ENCODE measurements at regions not wholly inside any gene's neighbourhood (a gene's known extent, or its start where the extent isn't known, plus 50 kb on each side); places are given as distances from the start of the nearest gene placed in this dataset.

DNA sequence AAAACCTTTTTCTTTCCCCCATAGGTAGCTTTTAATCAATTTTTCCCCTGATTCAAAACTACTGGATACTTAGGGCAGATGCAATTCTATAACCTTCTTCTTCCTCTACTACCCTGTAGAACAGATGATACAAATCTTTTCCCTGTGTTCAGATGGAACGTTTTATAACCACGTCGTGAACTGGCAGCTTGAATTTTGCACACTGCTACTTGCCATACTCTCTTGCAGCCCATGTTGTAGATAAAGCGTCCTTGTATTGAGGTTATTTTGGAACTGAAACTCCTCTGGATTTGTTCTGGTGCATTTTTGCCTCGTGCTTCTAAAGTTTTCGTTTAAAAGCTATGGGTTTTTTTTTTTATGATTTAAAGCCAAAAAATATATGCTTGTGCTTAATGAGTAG, 440.2 kb downstream of the RFPL4B start:
- no peaks in the 10 kb centered on the region for H3K4me1 ChIP-seq
- no peak overlapping the region for H3K9ac ChIP-seq (ENCODE audit: low read depth in 2 of 2, low read length in 2 of 2)
- intact Hi-C loops (cut with DNase I) = no loop called here
- H3K9me3 ChIP-seq = no peaks in the 10 kb centered on the region
- H3K27ac ChIP-seq = no peak overlapping the region
- TF ChIP-seq, protein P1, sequence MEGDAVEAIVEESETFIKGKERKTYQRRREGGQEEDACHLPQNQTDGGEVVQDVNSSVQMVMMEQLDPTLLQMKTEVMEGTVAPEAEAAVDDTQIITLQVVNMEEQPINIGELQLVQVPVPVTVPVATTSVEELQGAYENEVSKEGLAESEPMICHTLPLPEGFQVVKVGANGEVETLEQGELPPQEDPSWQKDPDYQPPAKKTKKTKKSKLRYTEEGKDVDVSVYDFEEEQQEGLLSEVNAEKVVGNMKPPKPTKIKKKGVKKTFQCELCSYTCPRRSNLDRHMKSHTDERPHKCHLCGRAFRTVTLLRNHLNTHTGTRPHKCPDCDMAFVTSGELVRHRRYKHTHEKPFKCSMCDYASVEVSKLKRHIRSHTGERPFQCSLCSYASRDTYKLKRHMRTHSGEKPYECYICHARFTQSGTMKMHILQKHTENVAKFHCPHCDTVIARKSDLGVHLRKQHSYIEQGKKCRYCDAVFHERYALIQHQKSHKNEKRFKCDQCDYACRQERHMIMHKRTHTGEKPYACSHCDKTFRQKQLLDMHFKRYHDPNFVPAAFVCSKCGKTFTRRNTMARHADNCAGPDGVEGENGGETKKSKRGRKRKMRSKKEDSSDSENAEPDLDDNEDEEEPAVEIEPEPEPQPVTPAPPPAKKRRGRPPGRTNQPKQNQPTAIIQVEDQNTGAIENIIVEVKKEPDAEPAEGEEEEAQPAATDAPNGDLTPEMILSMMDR (IDR thresholded peaks at IDR 0.05) = no peak
- H3K4me3 ChIP-seq = no peak overlapping the region
- no peaks in the 10 kb centered on the region for H3K36me3 ChIP-seq
- no peaks in the 10 kb centered on the region for H3K27me3 ChIP-seq
- no peak for DNase-seq

DNA sequence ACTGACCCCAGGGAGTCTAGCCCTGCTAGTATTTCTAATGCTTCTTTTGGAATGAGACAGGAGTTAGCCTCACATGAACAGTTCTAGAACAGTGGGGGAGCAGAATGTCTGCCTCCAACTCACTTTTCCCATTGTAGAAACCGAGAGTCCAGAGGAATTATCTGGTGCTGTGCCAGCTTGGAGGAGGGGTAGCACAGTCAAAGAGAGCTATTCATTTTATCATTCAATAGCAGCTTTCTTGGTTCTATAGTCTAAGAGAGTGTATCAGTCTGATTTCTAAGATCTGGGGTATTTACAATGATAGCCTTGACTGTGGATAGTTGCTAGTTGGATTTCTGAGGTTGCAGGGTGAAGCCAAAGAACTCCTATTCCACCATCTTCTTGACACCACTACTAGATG, 448.2 kb downstream of the RFPL4B start:
- Histone ChIP-seq H3K4me3 (no peak overlapping the region), H3K9ac (ENCODE audit: low read depth in 2 of 2, low read length in 2 of 2) (no peak overlapping the region), H3K27me3 (no peaks in the 10 kb centered on the region), H3K27ac (no peak overlapping the region), H3K9me3 (no peaks in the 10 kb centered on the region), H3K36me3 (no peaks in the 10 kb centered on the region), H3K4me1 (no peaks in the 10 kb centered on the region)
- no peak for DNase-seq
- intact Hi-C loops (cut with DNase I) = no loop called here
- TF ChIP-seq, protein P1 (IDR thresholded peaks at IDR 0.05) = no peak

DNA sequence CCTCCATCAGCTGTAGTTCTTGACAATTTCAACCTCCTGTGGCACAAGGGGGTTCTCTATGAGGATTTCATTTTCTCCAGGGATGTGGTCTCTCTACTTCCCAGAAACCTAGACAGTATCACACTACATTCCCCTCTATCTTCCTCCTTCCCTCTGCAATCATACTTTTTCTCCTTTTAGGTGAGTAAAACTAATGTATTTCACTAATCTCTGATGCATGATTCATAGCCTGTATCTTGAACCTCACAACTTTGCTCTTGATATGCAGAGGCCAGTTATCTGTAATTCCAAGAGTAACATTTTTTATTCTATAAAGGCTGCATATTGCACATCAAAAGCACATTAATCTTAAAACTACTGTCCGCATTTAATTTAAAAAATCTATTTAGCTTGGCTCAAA, 449.6 kb downstream of the RFPL4B start:
- DNase-seq = no peak
- H3K27me3 ChIP-seq = no peaks in the 10 kb centered on the region
- no peaks in the 10 kb centered on the region for H3K9me3 ChIP-seq
- H3K27ac ChIP-seq = no peak overlapping the region
- TF ChIP-seq, protein P1 (IDR thresholded peaks at IDR 0.05) = no peak
- H3K36me3 ChIP-seq = no peaks in the 10 kb centered on the region
- H3K9ac ChIP-seq (ENCODE audit: low read depth in 2 of 2, low read length in 2 of 2) = no peak overlapping the region
- intact Hi-C loops (cut with DNase I) = no loop called here
- no peak overlapping the region for H3K4me3 ChIP-seq
- no peaks in the 10 kb centered on the region for H3K4me1 ChIP-seq

DNA sequence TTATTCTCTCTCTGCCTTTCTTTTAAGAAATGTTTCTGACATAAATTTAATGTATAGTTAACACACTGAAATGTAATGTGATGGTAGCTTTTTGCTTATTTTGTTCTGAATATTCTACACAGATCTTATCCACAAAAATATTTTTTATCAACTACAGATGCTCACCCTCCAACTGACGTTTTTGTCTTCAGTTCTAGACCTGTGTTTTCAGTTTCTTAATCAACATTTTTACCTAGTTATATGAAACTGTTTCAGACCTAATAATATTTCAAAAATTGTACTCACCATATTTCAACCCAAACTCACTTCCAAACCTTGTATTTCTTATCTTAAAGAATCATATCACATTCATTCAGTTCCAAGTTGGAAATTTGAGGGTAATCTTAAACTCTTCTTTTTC, 452.8 kb downstream of the RFPL4B start:
- intact Hi-C loops (cut with DNase I) = no loop called here

DNA sequence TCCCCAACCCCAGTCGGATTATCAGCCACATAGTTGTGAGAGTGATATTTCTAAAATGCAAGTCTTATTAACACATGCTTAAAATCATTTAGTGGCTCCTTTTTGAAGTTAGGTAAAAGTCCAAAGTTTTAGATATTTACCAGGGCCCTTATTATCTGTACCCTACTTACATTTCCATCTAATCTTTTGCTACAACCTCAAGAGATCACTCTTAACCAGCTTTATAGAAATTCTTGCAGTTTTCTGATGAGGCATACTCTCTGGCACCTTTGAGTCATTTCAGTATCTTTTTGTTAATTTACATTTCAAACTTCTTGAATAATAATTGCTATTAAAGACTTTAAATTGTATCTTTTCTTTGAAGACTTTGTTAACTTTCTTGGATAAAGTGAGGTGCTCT, 453.3 kb downstream of the RFPL4B start:
- TF ChIP-seq, protein P1 (IDR thresholded peaks at IDR 0.05) = no peak
- Histone ChIP-seq H3K4me1 (no peaks in the 10 kb centered on the region), H3K36me3 (no peaks in the 10 kb centered on the region), H3K27ac (no peak overlapping the region), H3K9me3 (no peaks in the 10 kb centered on the region), H3K9ac (ENCODE audit: low read depth in 2 of 2, low read length in 2 of 2) (no peak overlapping the region), H3K27me3 (no peaks in the 10 kb centered on the region), H3K4me3 (no peak overlapping the region)
- intact Hi-C loops (cut with DNase I) = no loop called here
- no peak for DNase-seq

More for the DNA sequence above, 452.8 kb downstream of the RFPL4B start:
- TF ChIP-seq, protein P1 (IDR thresholded peaks at IDR 0.05) = no peak
- Histone ChIP-seq H3K4me3 (no peak overlapping the region), H3K27ac (no peak overlapping the region), H3K9me3 (no peaks in the 10 kb centered on the region), H3K9ac (ENCODE audit: low read depth in 2 of 2, low read length in 2 of 2) (no peak overlapping the region), H3K36me3 (no peaks in the 10 kb centered on the region), H3K4me1 (no peaks in the 10 kb centered on the region), H3K27me3 (no peaks in the 10 kb centered on the region)
- no peak for DNase-seq

DNA sequence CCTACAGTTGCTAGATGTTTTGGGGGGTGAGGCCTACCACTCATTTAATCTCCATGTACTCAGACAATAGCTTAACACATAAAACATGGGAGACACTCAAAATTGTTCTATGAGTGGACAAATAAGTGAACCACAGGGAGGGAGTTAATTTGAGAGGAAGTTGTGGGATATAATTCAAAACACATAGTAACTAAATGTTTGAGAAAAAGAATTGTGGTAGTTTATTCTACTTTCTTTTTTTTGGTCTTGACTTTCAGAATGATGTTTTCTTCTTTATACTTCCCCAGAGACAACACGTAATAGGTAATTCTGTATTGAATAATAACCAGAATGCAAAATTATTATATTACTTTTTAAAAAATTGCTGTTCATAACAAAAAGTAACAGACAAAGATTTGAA, 453.8 kb downstream of the RFPL4B start:
- Histone ChIP-seq H3K27ac (no peak overlapping the region), H3K27me3 (no peaks in the 10 kb centered on the region), H3K4me1 (no peaks in the 10 kb centered on the region), H3K9me3 (no peaks in the 10 kb centered on the region), H3K36me3 (no peaks in the 10 kb centered on the region), H3K9ac (ENCODE audit: low read depth in 2 of 2, low read length in 2 of 2) (no peak overlapping the region), H3K4me3 (no peak overlapping the region)
- no peak for DNase-seq
- TF ChIP-seq, protein P1 (IDR thresholded peaks at IDR 0.05) = no peak
- intact Hi-C loops (cut with DNase I) = no loop called here
